C4-2B (cell line): ENCODE measurements at regions not wholly inside any gene's neighbourhood (a gene's known extent, or its start where the extent isn't known, plus 50 kb on each side); places are given as distances from the start of the nearest gene placed in this dataset.

Source experiments
- CTCF ChIP-seq: fragments of 450-650 bp; conservative IDR thresholded peaks from 2 replicates; pipeline ENCODE4 v1.5.1; 2017; ENCODE audit warnings: mild to moderate bottlenecking
- ZFX ChIP-seq: fragments of 450-650 bp; IDR thresholded peaks from 2 replicates; pipeline ENCODE4 v1.6.1; 2017

GRCh38 chr3:41001556-41001955 is 197.7 kb upstream of the CTNNB1 start:
- TF ChIP-seq CTCF (no peak), ZFX (no peak)
